ENCODE measurements at regions not wholly inside any gene's neighbourhood (a gene's known extent, or its start where the extent isn't known, plus 50 kb on each side); places are given as distances from the start of the nearest gene placed in this dataset.

GRCh38 chr5:123882319-123882964 is 370.5 kb downstream of the CSNK1G3 start:
- H2AFZ ChIP-seq = no peak overlapping the region
- no peaks in the 10 kb centered on the region for H3K9me3 ChIP-seq (ENCODE audit: low read depth)
- H3K79me2 ChIP-seq (ENCODE audit: insufficient read depth) = no peaks in the 10 kb centered on the region
- H3K4me1 ChIP-seq (ENCODE audit: insufficient read depth) = peaks cover 14% of the 10 kb centered on the region
- H3K4me2 ChIP-seq (ENCODE audit: unreplicated experiment) = peak overlapping the region; percentile 16
- no peak for DNase-seq
- H3K4me3 ChIP-seq = no peak overlapping the region
- 68% methylated on average over 5 of the region's 5 CpGs for WGBS, 2 experiments (ENCODE audit: low coverage in 1 of 2, low lambda C conversion rate in 2 of 2, missing lambda C conversion rate in 2 of 2)
- H3K9ac ChIP-seq = no peak overlapping the region
- H3K27me3 ChIP-seq (replicated peaks; ENCODE audit: insufficient read depth) = no peaks in the 10 kb centered on the region
- no peaks in the 10 kb centered on the region for H3F3A ChIP-seq (ENCODE audit: insufficient read depth)
- H3K36me3 ChIP-seq (ENCODE audit: low read depth) = no peaks in the 10 kb centered on the region
- in situ Hi-C loops (cut with MboI) = no loop called here
- TF ChIP-seq EZH2 (IDR thresholded peaks at IDR 0.05; ENCODE audit: insufficient read depth, poor library complexity, severe bottlenecking) (no peak), EZH2phosphoT487 (IDR thresholded peaks at IDR 0.05; ENCODE audit: insufficient read depth, low read depth) (no peak)
- H4K20me1 ChIP-seq (ENCODE audit: insufficient read depth) = no peaks in the 10 kb centered on the region
- no peak overlapping the region for H3K27ac ChIP-seq
- H3K9me2 ChIP-seq (ENCODE audit: insufficient read depth) = no peaks in the 10 kb centered on the region

GRCh38 chr5:123881759-123882244 is 369.8 kb downstream of the CSNK1G3 start:
- Histone ChIP-seq H3F3A (ENCODE audit: insufficient read depth) (no peaks in the 10 kb centered on the region), H3K36me3 (ENCODE audit: low read depth) (no peaks in the 10 kb centered on the region), H3K27ac (no peak overlapping the region), H3K4me2 (ENCODE audit: unreplicated experiment) (no peak overlapping the region), H3K9me3 (ENCODE audit: low read depth) (no peaks in the 10 kb centered on the region), H4K20me1 (ENCODE audit: insufficient read depth) (no peaks in the 10 kb centered on the region), H3K9ac (no peak overlapping the region), H3K27me3 (replicated peaks; ENCODE audit: insufficient read depth) (no peaks in the 10 kb centered on the region), H3K9me2 (ENCODE audit: insufficient read depth) (no peaks in the 10 kb centered on the region), H3K4me1 (ENCODE audit: insufficient read depth) (peaks cover 14% of the 10 kb centered on the region), H3K4me3 (no peak overlapping the region), H3K79me2 (ENCODE audit: insufficient read depth) (no peaks in the 10 kb centered on the region), H2AFZ (no peak overlapping the region)
- in situ Hi-C loops (cut with MboI) = no loop called here
- no peak for TF ChIP-seq EZH2phosphoT487 (IDR thresholded peaks at IDR 0.05; ENCODE audit: insufficient read depth, low read depth)
- TF ChIP-seq EZH2 (IDR thresholded peaks at IDR 0.05; ENCODE audit: insufficient read depth, poor library complexity, severe bottlenecking) = no peak
- WGBS, 2 experiments (ENCODE audit: low coverage in 1 of 2, low lambda C conversion rate in 2 of 2, missing lambda C conversion rate in 2 of 2) = 55 to 59% methylated on average over 6 of the region's 6 CpGs
- peak; percentile 39 for DNase-seq

GRCh38 chr5:123880875-123881274 is 368.9 kb downstream of the CSNK1G3 start:
- DNase-seq = no peak
- H3K9ac ChIP-seq = no peak overlapping the region
- peaks cover 14% of the 10 kb centered on the region for H3K4me1 ChIP-seq (ENCODE audit: insufficient read depth)
- no peak overlapping the region for H2AFZ ChIP-seq
- no peak overlapping the region for H3K4me3 ChIP-seq
- H3K79me2 ChIP-seq (ENCODE audit: insufficient read depth) = no peaks in the 10 kb centered on the region
- no peaks in the 10 kb centered on the region for H3F3A ChIP-seq (ENCODE audit: insufficient read depth)
- TF ChIP-seq EZH2phosphoT487 (IDR thresholded peaks at IDR 0.05; ENCODE audit: insufficient read depth, low read depth) (no peak), EZH2 (IDR thresholded peaks at IDR 0.05; ENCODE audit: insufficient read depth, poor library complexity, severe bottlenecking) (no peak)
- H3K9me2 ChIP-seq (ENCODE audit: insufficient read depth) = no peaks in the 10 kb centered on the region
- H3K27me3 ChIP-seq (replicated peaks; ENCODE audit: insufficient read depth) = no peaks in the 10 kb centered on the region
- no peak overlapping the region for H3K27ac ChIP-seq
- H3K9me3 ChIP-seq (ENCODE audit: low read depth) = no peaks in the 10 kb centered on the region
- H4K20me1 ChIP-seq (ENCODE audit: insufficient read depth) = no peaks in the 10 kb centered on the region
- H3K4me2 ChIP-seq (ENCODE audit: unreplicated experiment) = no peak overlapping the region
- H3K36me3 ChIP-seq (ENCODE audit: low read depth) = no peaks in the 10 kb centered on the region
- in situ Hi-C loops (cut with MboI) = no loop called here

DNA sequence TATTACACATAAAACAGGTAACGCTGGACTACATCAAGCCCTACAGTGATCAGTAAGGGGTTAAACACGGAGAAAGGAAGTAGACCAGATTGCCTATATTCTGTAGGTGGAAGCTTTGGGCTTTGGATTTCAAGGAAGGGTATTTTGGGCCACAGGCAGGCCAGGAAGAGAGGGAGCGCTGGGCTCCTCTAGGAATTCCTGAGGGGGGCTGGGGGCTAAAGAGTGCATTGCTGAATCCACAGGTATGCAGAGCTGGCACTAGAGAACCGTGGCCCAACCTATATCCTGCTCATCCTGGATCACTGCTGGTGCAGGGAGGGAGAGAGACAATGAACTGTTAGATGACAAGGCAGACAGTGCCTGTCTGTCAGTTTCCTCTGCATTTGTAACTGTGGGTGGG is 367.1 kb downstream of the CSNK1G3 start:
- Histone ChIP-seq H3F3A (ENCODE audit: insufficient read depth) (no peaks in the 10 kb centered on the region), H3K79me2 (ENCODE audit: insufficient read depth) (no peaks in the 10 kb centered on the region), H3K4me2 (ENCODE audit: unreplicated experiment) (no peak overlapping the region), H3K9ac (no peak overlapping the region), H4K20me1 (ENCODE audit: insufficient read depth) (no peaks in the 10 kb centered on the region), H2AFZ (no peak overlapping the region), H3K9me2 (ENCODE audit: insufficient read depth) (no peaks in the 10 kb centered on the region), H3K9me3 (ENCODE audit: low read depth) (no peaks in the 10 kb centered on the region), H3K4me1 (ENCODE audit: insufficient read depth) (peaks cover 14% of the 10 kb centered on the region), H3K36me3 (ENCODE audit: low read depth) (no peaks in the 10 kb centered on the region), H3K27ac (no peak overlapping the region), H3K27me3 (replicated peaks; ENCODE audit: insufficient read depth) (0 out of 2 replicates have a peak, but pooled peaks cover 3% of the 10 kb centered on the region), H3K4me3 (no peak overlapping the region)
- in situ Hi-C loops (cut with MboI) = no loop called here
- 57 to 60% methylated on average over 4 of the region's 4 CpGs for WGBS, 2 experiments (ENCODE audit: low coverage in 1 of 2, low lambda C conversion rate in 2 of 2, missing lambda C conversion rate in 2 of 2)
- TF ChIP-seq EZH2 (IDR thresholded peaks at IDR 0.05; ENCODE audit: insufficient read depth, poor library complexity, severe bottlenecking) (no peak), EZH2phosphoT487 (IDR thresholded peaks at IDR 0.05; ENCODE audit: insufficient read depth, low read depth) (no peak)
- no peak for DNase-seq
